Esophagus (tissue), 2 donors: ENCODE measurements at regions not wholly inside any gene's neighbourhood (a gene's known extent, or its start where the extent isn't known, plus 50 kb on each side); places are given as distances from the start of the nearest gene placed in this dataset.
"Not testable (repeated sequence)": the region's sequence is repeated elsewhere in the genome, so short reads cannot be mapped to it uniquely, and the experiment has no call there.

Source experiments
- H3K27ac ChIP-seq, 2 donors: one replicate each; pipeline ENCODE4 v1.5.1; 2013; ENCODE audit warnings: low read depth in 2 of 2, mild to moderate bottlenecking in 2 of 2, inconsistent platforms in 1 of 2, low read length in 1 of 2, moderate library complexity in 1 of 2
- H3K27me3 ChIP-seq, 2 donors: one replicate each; pipeline ENCODE4 v1.6.1; 2013; ENCODE audit warnings: low read length in 2 of 2, control low read depth in 1 of 2, mild to moderate bottlenecking in 1 of 2; ENCODE audit not compliant: insufficient read depth in 2 of 2, control insufficient read depth in 1 of 2
- H3K36me3 ChIP-seq, 2 donors: one replicate each; pipeline ENCODE4 v1.6.1; 2013; ENCODE audit warnings: low read length in 1 of 2; ENCODE audit not compliant: control insufficient read depth in 2 of 2, insufficient read depth in 2 of 2
- H3K4me1 ChIP-seq, 2 donors: one replicate each; pipeline ENCODE4 v1.6.1; 2013; ENCODE audit warnings: low read length in 1 of 2; ENCODE audit not compliant: control insufficient read depth in 2 of 2, insufficient read depth in 2 of 2
- H3K4me3 ChIP-seq, 2 donors: one replicate each; pipeline ENCODE4 v1.5.1; 2013; ENCODE audit warnings: low read length in 2 of 2, mild to moderate bottlenecking in 2 of 2, low read depth in 1 of 2, moderate library complexity in 1 of 2
- H3K9me3 ChIP-seq, 2 donors: one replicate each; pipeline ENCODE4 v1.6.1; 2013; ENCODE audit warnings: mild to moderate bottlenecking in 2 of 2, low read depth in 1 of 2, low read length in 1 of 2, moderate library complexity in 1 of 2; ENCODE audit not compliant: control insufficient read depth in 2 of 2, insufficient read depth in 1 of 2
- WGBS, 2 donors: extraction: QIAGEN DNeasy Blood & Tissue Kit; methylation state at CpG; one replicate each; pipeline ENCODE4 v1.1.7; 2013; 5-methylcytosine and 5-hydroxymethylcytosine counted together
- donor health status: healthy with polysubstance abuse.
- donor health status: Bipolar disorder and iron deficiency.

GRCh38 chr2:234898534-234899053 is 53.2 kb upstream of the SH3BP4 start:
- 89 to 93% methylated on average over 3 of the region's 3 CpGs for WGBS, 2 donors
- no peak overlapping the region for H3K4me3 ChIP-seq
- H3K27me3 ChIP-seq: no peaks in the 10 kb centered on the region
- no peaks in the 10 kb centered on the region for H3K4me1 ChIP-seq
- H3K27ac ChIP-seq: no peak overlapping the region
- peaks cover 2 to 4% of the 10 kb centered on the region in 2 donors for H3K9me3 ChIP-seq
- no peaks in the 10 kb centered on the region for H3K36me3 ChIP-seq

GRCh38 chr2:234888442-234888841 is 63.4 kb upstream of the SH3BP4 start:
- not testable (repeated sequence) for H3K4me1 ChIP-seq, H3K36me3 ChIP-seq, H3K4me3 ChIP-seq, H3K9me3 ChIP-seq, H3K27me3 ChIP-seq, H3K27ac ChIP-seq
- 46 to 53% methylated on average over 24 to 30 of the region's 34 CpGs for WGBS, 2 donors

DNA sequence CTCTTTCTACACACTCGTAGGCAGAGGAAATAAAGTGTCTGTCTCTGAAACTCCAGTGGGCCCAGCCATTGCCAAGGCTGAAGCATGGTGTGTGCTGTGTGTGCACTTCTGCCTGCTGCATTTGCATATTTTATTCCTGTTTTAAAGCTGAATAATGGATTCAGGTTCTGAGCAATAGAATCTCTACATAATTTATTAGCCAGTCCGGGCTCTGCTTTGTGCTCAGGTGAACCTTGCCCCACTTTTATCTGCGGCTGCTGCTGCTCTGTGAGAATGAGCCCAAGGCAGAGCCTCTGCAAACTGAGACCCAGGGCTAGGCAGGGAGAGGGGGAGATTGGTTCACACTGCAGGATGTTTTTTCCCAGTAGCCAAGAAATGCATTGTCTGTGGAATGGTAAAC is 64.6 kb upstream of the SH3BP4 start:
- Histone ChIP-seq H3K9me3 (no peaks in the 10 kb centered on the region), H3K4me3 (no peak overlapping the region), H3K27me3 (no peaks in the 10 kb centered on the region), H3K27ac (no peak overlapping the region), H3K4me1 (no peaks in the 10 kb centered on the region), H3K36me3 (no peaks in the 10 kb centered on the region)
- WGBS, 2 donors: 76 to 90% methylated on average over 3 of the region's 3 CpGs

DNA sequence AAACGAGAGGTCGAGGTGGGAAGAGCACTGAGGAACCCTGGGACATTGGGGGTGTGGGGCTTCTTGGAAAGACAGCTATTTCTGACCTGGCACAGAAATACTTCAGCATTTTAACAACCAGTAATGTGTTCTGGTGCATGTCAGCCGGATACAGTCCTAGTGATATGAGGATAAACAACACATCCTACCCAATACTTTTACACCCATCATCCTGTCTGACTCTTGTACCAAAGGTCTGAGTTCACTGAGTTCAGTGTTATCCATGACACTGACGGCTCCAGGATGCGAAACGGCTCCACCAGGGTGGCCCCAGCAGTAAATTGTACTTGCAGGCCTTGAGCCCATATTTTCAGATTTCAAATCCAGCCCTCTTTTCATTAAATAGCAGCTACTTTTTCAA is 65.9 kb upstream of the SH3BP4 start:
- no peak overlapping the region for H3K27ac ChIP-seq
- no peaks in the 10 kb centered on the region for H3K27me3 ChIP-seq
- no peak overlapping the region for H3K4me3 ChIP-seq
- H3K36me3 ChIP-seq: no peaks in the 10 kb centered on the region
- H3K4me1 ChIP-seq: no peaks in the 10 kb centered on the region
- H3K9me3 ChIP-seq: no peaks in the 10 kb centered on the region
- WGBS, 2 donors: 77 to 80% methylated on average over 6 of the region's 6 CpGs

DNA sequence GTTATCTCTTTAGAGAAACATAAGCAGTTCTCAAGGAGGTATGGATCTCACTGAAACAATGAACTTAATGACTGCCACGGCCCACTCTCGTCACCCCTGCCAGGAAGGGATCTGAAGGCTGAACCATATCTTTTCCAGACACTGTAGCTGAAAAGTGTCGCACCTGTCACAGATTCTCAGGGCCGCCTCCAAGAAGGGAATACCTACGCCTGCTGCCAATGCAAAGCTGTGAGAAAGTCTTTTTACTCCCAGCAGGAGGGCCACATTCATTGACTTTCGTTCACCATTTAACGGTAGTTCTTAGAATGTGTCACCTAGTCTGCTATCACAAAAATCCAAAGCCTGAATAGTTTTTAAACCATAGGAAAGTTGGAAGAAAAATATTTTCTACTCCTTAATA is 66.7 kb upstream of the SH3BP4 start:
- Histone ChIP-seq H3K4me3 (no peak overlapping the region), H3K4me1 (no peaks in the 10 kb centered on the region), H3K9me3 (no peaks in the 10 kb centered on the region), H3K27ac (no peak overlapping the region), H3K36me3 (no peaks in the 10 kb centered on the region), H3K27me3 (no peaks in the 10 kb centered on the region)
- WGBS, 2 donors: 83 to 95% methylated on average over 7 of the region's 7 CpGs

GRCh38 chr2:234884591-234884990 is 67.2 kb upstream of the SH3BP4 start:
- Histone ChIP-seq H3K27me3 (no peaks in the 10 kb centered on the region), H3K36me3 (no peaks in the 10 kb centered on the region), H3K27ac (no peak overlapping the region), H3K4me3 (no peak overlapping the region), H3K9me3 (no peaks in the 10 kb centered on the region), H3K4me1 (no peaks in the 10 kb centered on the region)
- WGBS, 2 donors: 79 to 81% methylated on average over 7 of the region's 7 CpGs

DNA sequence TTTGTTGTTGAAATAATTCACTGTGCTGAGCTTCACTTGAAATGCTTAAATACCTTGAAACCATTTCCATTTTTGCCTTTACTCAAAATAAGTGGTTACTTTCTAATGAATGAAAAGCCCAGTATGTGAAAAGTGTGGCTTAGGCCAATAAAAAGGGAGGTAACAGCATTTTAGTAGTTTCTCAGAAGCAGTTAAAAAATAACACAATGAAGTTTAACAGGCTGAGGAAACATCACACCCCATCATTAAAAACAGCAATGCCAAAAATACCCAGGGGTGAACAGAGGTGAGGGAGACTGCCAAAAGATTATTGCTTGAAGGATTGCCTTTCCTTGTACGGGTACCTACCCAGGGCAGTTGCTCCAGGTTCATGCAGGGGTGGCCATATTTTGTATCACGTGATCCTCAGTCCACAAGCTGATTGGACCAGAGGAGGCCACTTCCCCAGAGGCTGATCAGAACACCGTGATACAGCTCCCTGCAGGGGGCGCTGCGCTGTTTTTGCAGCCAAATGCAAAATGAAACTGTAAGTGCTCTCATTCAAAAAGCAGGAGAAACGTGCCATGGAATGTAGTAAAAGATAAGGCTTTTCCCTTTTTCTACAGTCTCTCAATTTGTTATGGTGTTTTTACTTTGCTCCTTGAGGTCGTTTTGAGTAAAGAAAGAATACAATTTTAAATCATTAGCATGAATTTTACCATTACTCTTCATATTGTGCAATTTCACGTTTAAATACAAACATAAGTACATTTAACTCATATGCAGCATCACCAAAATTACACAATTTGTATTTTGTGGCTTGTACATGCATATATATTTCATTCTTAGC is 70.2 kb upstream of the SH3BP4 start:
- no peaks in the 10 kb centered on the region for H3K4me1 ChIP-seq
- H3K4me3 ChIP-seq: no peak overlapping the region
- H3K27ac ChIP-seq: peak overlapping the region in 1 of 2 donors; percentile 4

GRCh38 chr2:234880551-234881211 is 71.1 kb upstream of the SH3BP4 start:
- H3K4me1 ChIP-seq: no peaks in the 10 kb centered on the region
- 54 to 56% methylated on average over 7 of the region's 7 CpGs for WGBS, 2 donors
- no peaks in the 10 kb centered on the region for H3K27me3 ChIP-seq
- H3K27ac ChIP-seq: peak overlapping the region in 1 of 2 donors; percentile 31
- H3K4me3 ChIP-seq: no peak overlapping the region
- H3K36me3 ChIP-seq: no peaks in the 10 kb centered on the region
- H3K9me3 ChIP-seq: no peaks in the 10 kb centered on the region

More for the DNA sequence above, 70.2 kb upstream of the SH3BP4 start:
- Histone ChIP-seq H3K36me3 (no peaks in the 10 kb centered on the region), H3K9me3 (no peaks in the 10 kb centered on the region), H3K27me3 (no peaks in the 10 kb centered on the region)
- WGBS, 2 donors: 34 to 41% methylated on average over 8 of the region's 8 CpGs

DNA sequence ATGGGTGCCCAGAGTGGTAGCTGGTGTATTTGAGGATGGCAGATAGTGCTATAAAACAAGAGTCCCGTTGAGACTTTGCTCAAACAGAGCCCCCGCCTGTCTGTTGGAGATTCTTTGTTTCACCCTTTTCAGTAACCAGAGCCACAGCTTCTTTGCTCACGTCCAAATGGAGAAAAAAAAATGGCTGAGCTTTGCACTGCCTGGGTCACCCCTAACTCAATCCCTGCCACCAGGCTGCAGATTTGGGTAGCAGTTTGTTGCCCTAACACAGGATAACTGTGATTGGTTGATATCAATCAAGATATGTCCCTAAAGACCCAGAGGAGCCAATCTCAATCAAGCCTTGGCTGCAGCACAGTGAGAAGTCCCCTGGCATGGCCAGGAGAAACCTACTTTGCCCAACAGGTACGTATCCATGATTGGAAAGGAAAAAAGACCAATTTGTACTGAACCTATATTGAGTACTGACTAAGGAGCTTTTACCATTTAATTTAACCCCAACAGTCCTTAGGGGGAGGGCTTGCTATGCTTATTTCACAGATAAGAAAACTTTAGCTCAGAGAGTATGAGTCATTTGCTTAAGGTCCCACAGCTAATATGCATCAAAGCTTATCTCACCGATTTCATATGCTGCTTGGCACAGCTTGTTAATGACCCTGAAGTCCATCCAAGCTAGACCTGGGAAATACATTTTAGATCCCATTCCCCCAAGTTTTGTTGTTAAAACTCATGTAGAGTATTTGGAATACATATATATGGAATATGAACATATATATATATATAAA is 72.0 kb upstream of the SH3BP4 start:
- Histone ChIP-seq H3K36me3 (no peaks in the 10 kb centered on the region), H3K9me3 (no peaks in the 10 kb centered on the region), H3K27me3 (no peaks in the 10 kb centered on the region), H3K4me1 (no peaks in the 10 kb centered on the region), H3K4me3 (no peak overlapping the region), H3K27ac (no peak overlapping the region)
- 79 to 81% methylated on average over 5 of the region's 5 CpGs for WGBS, 2 donors
